OCI-LY3 (cell line): ENCODE measurements at regions not wholly inside any gene's neighbourhood (a gene's known extent, or its start where the extent isn't known, plus 50 kb on each side); places are given as distances from the start of the nearest gene placed in this dataset.
A peak's percentile ranks its signal among the peaks of the same experiment; 100 is the strongest.

Experiments used
- H2AFZ ChIP-seq: fragments of 200-600, 300-600 bp; shearing (Covaris generic); 2 replicates; pipeline ENCODE4 v1.6.0; 2014; ENCODE audit warnings: antibody characterized with exemption, low read depth, low read length
- H3K27ac ChIP-seq: fragments of 200-600, 300-600 bp; sonication (generic); 2 replicates; pipeline ENCODE4 v1.5.1; 2014; ENCODE audit warnings: mild to moderate bottlenecking, low read length, moderate library complexity, mixed read lengths
- H3K27me3 ChIP-seq: fragments of 200-600, 300-600 bp; sonication (generic); 2 replicates; pipeline ENCODE4 v1.6.1; 2014; ENCODE audit warnings: low read depth, low read length, mixed read lengths
- H3K36me3 ChIP-seq: fragments of 200-600, 300-600 bp; sonication (generic); replicated peaks from 2 replicates; pipeline ENCODE3; 2014; ENCODE audit warnings: low read depth, low read length, mixed read lengths
- H3K4me1 ChIP-seq: fragments of 300-600, 200-600 bp; sonication (generic); 2 replicates; pipeline ENCODE4 v1.6.1; 2014; ENCODE audit warnings: low read length, mixed read lengths
- H3K4me2 ChIP-seq: fragments of 200-600, 300-600 bp; sonication (generic); 2 replicates; pipeline ENCODE4 v1.6.1; 2014; ENCODE audit warnings: low read length, mixed read lengths
- H3K4me3 ChIP-seq: fragments of 300-600, 200-600 bp; sonication (generic); 2 replicates; pipeline ENCODE4 v1.5.1; 2014; ENCODE audit warnings: antibody characterized with exemption, mild to moderate bottlenecking, low read length, moderate library complexity
- H3K79me2 ChIP-seq: fragments of 300-600, 200-600 bp; shearing (Covaris generic); 2 replicates; pipeline ENCODE4 v1.6.1; 2014; ENCODE audit warnings: mild to moderate bottlenecking, low read length, mixed read lengths
- H3K9ac ChIP-seq: fragments of 300-600, 200-600 bp; shearing (Covaris generic); 2 replicates; pipeline ENCODE4 v1.6.0; 2014; ENCODE audit warnings: mild to moderate bottlenecking, low read length, moderate library complexity
- H3K9me3 ChIP-seq: fragments of 200-600, 300-600 bp; shearing (Covaris generic); 2 replicates; pipeline ENCODE4 v1.6.1; 2014; ENCODE audit warnings: low read length, mixed read lengths; ENCODE audit not compliant: insufficient read depth
- H4K20me1 ChIP-seq: fragments of 200-600, 300-600 bp; sonication (generic); 2 replicates; pipeline ENCODE4 v1.6.1; 2016; ENCODE audit warnings: low read length, mixed read lengths; ENCODE audit not compliant: insufficient read depth
- CTCF ChIP-seq: fragments of 200-600, 300-600 bp; sonication (generic); IDR thresholded peaks from 2 replicates; pipeline ENCODE4 v1.5.1; 2014; ENCODE audit warnings: antibody characterized with exemption, low read length, low read depth
- EZH2phosphoT487 ChIP-seq: fragments of 200-600 bp; shearing (Covaris generic); IDR thresholded peaks from 2 replicates; pipeline ENCODE4 v1.6.1; 2018; ENCODE audit warnings: antibody characterized with exemption, mixed run types, low read depth

DNA sequence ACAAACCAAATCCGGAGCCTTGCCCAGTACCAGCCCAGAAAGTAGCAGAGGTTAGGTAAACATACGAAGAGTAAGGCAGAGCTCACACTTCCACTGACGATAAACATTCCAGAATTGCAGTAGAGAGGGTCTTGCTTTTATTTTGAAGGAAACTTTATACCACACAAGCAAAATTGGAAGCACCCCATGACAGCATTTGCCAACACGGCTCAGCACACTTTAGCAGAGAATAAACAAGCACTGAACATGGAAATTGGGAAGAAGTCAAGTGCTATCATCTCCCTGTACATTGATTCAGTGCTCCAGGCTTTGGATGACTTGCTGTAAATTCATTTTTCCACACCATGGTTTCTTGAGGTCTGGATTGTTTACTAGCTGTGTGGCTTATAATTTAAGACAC lies 160.7 kb upstream of the FAM47C start:
- no peak overlapping the region for H3K27ac ChIP-seq
- H2AFZ ChIP-seq: no peak overlapping the region
- no peaks in the 10 kb centered on the region for H3K9me3 ChIP-seq
- no peaks in the 10 kb centered on the region for H3K36me3 ChIP-seq
- H3K4me3 ChIP-seq: no peak overlapping the region
- H3K4me2 ChIP-seq: no peak overlapping the region
- no peak for TF ChIP-seq EZH2phosphoT487
- no peak for TF ChIP-seq CTCF
- H3K4me1 ChIP-seq: no peaks in the 10 kb centered on the region
- no peaks in the 10 kb centered on the region for H3K27me3 ChIP-seq
- no peak overlapping the region for H3K9ac ChIP-seq
- no peaks in the 10 kb centered on the region for H3K79me2 ChIP-seq
- H4K20me1 ChIP-seq: no peaks in the 10 kb centered on the region

DNA sequence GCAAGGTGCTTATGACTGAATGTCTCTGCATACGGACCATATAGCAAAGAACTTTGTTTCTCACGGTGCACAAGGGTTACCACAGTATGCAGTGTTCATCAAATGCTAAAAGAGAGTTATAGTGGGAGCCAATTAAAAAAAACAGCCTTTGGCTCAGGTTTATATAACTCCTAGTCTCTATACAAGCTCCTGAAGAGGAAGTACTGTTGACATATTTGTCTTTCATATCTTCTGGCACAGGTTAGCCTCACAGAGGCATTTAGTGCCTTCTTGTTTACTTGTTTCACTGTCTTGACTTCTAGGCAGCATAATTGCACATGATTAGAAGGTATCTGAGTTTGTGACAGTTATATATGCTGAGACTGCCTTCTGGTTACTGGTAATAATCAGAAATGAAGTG lies 158.8 kb upstream of the FAM47C start:
- H3K9ac ChIP-seq: no peak overlapping the region
- no peak for TF ChIP-seq EZH2phosphoT487
- no peak overlapping the region for H2AFZ ChIP-seq
- no peaks in the 10 kb centered on the region for H4K20me1 ChIP-seq
- no peaks in the 10 kb centered on the region for H3K9me3 ChIP-seq
- no peak overlapping the region for H3K4me3 ChIP-seq
- no peak overlapping the region for H3K4me2 ChIP-seq
- no peaks in the 10 kb centered on the region for H3K27me3 ChIP-seq
- H3K27ac ChIP-seq: no peak overlapping the region
- H3K36me3 ChIP-seq: no peaks in the 10 kb centered on the region
- H3K4me1 ChIP-seq: no peaks in the 10 kb centered on the region
- H3K79me2 ChIP-seq: no peaks in the 10 kb centered on the region

DNA sequence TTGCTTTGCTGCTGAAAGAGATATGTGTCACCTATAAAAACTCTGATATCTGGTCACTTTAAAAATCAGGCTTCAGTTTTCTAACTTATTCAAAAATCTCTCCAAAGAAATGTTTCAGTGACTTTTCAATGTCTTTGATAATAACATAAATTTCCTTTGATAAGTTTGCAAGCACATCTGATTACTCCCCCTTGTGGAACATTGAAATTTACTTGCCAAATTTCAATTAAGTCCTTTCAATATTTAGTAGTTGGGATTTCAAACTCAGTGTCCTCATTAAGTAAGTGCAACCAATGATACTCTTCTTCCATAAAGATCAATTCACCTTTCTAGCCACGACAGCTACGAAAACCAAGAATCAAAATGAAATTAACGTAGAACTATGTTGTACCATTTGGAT lies 151.3 kb upstream of the FAM47C start:
- no peak overlapping the region for H3K9ac ChIP-seq
- no peaks in the 10 kb centered on the region for H3K4me1 ChIP-seq
- H3K27me3 ChIP-seq: no peaks in the 10 kb centered on the region
- H2AFZ ChIP-seq: no peak overlapping the region
- H4K20me1 ChIP-seq: no peaks in the 10 kb centered on the region
- no peaks in the 10 kb centered on the region for H3K9me3 ChIP-seq
- no peak overlapping the region for H3K4me3 ChIP-seq
- TF ChIP-seq EZH2phosphoT487: no peak
- TF ChIP-seq CTCF: peak; percentile 50
- no peak overlapping the region for H3K4me2 ChIP-seq
- no peak overlapping the region for H3K27ac ChIP-seq
- no peaks in the 10 kb centered on the region for H3K36me3 ChIP-seq
- H3K79me2 ChIP-seq: no peaks in the 10 kb centered on the region

GRCh38 chrX:36859231-36859630 lies 148.9 kb upstream of the FAM47C start:
- Histone ChIP-seq H3K27me3 (no peaks in the 10 kb centered on the region), H4K20me1 (no peaks in the 10 kb centered on the region), H2AFZ (no peak overlapping the region), H3K27ac (no peak overlapping the region), H3K9ac (no peak overlapping the region), H3K36me3 (no peaks in the 10 kb centered on the region), H3K4me1 (no peaks in the 10 kb centered on the region), H3K4me2 (no peak overlapping the region), H3K79me2 (no peaks in the 10 kb centered on the region), H3K4me3 (no peak overlapping the region), H3K9me3 (no peaks in the 10 kb centered on the region)
- TF ChIP-seq EZH2phosphoT487 (no peak), CTCF (no peak)

GRCh38 chrX:36861601-36862000 lies 146.6 kb upstream of the FAM47C start:
- TF ChIP-seq EZH2phosphoT487 (no peak), CTCF (no peak)
- H4K20me1 ChIP-seq: no peaks in the 10 kb centered on the region

More at GRCh38 chrX:36861601-36862000, 146.6 kb upstream of the FAM47C start:
- H3K36me3 ChIP-seq: no peaks in the 10 kb centered on the region
- no peaks in the 10 kb centered on the region for H3K4me1 ChIP-seq
- no peaks in the 10 kb centered on the region for H3K27me3 ChIP-seq
- H3K27ac ChIP-seq: no peak overlapping the region
- H3K9me3 ChIP-seq: no peaks in the 10 kb centered on the region
- H3K9ac ChIP-seq: no peak overlapping the region
- no peaks in the 10 kb centered on the region for H3K79me2 ChIP-seq
- no peak overlapping the region for H3K4me3 ChIP-seq
- no peak overlapping the region for H2AFZ ChIP-seq
- H3K4me2 ChIP-seq: no peak overlapping the region
